ENCODE measurements at regions not wholly inside any gene's neighbourhood (a gene's known extent, or its start where the extent isn't known, plus 50 kb on each side); places are given as distances from the start of the nearest gene placed in this dataset.

DNA sequence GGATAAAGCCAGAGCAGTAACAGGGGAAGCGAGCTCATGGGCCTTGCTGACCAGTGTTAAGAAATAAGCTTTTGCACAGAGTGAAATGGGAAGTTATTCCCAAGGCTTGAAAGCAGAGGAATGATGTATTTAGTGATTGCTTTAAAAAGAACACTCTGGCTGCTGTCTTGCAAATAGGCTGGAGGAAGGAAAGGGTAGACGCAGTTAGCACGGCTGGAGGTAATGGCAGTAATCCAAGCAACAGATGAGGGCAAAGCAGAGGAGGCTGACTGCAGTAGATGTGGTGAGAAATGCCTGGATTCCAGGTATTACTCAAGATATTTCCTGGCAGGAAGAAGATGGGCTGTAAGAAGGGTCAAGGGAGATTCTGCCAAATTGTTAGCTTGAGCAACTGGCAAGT is 1342.3 kb upstream of the AGA start:
- TF ChIP-seq, protein P1, sequence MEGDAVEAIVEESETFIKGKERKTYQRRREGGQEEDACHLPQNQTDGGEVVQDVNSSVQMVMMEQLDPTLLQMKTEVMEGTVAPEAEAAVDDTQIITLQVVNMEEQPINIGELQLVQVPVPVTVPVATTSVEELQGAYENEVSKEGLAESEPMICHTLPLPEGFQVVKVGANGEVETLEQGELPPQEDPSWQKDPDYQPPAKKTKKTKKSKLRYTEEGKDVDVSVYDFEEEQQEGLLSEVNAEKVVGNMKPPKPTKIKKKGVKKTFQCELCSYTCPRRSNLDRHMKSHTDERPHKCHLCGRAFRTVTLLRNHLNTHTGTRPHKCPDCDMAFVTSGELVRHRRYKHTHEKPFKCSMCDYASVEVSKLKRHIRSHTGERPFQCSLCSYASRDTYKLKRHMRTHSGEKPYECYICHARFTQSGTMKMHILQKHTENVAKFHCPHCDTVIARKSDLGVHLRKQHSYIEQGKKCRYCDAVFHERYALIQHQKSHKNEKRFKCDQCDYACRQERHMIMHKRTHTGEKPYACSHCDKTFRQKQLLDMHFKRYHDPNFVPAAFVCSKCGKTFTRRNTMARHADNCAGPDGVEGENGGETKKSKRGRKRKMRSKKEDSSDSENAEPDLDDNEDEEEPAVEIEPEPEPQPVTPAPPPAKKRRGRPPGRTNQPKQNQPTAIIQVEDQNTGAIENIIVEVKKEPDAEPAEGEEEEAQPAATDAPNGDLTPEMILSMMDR (conservative IDR thresholded peaks at IDR 0.05; ENCODE audit: low read depth, low read length) = no peak
- no peak overlapping the region for H3K9ac ChIP-seq
- H3K36me3 ChIP-seq (ENCODE audit: insufficient read depth) = no peaks in the 10 kb centered on the region
- no peak overlapping the region for H3K4me2 ChIP-seq
- H3K4me3 ChIP-seq (IDR thresholded peaks at IDR 0.05; ENCODE audit: insufficient read depth, low read depth, low read length) = no peak overlapping the region
- no peaks in the 10 kb centered on the region for H3K79me2 ChIP-seq (ENCODE audit: insufficient read depth, low read depth)
- no peaks in the 10 kb centered on the region for H3K4me1 ChIP-seq (ENCODE audit: low read depth, poor library complexity, severe bottlenecking)
- no peak overlapping the region for H2AFZ ChIP-seq (ENCODE audit: low read depth)
- no peaks in the 10 kb centered on the region for H4K20me1 ChIP-seq (ENCODE audit: insufficient read depth)
- no peaks in the 10 kb centered on the region for H3K27me3 ChIP-seq (ENCODE audit: insufficient read depth, low read depth)
- H3K27ac ChIP-seq = no peak overlapping the region

DNA sequence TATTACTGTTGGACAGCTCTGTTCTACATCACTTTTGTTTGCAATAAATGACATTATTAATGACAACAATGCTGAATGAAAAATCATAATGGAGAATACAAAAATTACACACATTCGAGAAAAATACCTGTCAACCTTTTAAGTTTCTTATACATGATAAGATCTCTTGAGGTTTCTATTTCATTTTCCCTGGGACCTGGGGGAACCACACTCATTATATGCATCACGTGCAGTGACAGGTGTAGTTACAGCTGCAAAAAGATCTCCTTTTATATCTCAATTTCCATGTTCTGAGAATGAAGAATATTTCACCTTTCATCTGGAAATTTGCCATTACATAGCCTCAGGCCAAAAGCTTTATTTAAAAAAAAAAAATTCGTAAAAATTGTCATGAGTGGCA is 1347.0 kb upstream of the AGA start:
- no peak overlapping the region for H3K4me2 ChIP-seq

DNA sequence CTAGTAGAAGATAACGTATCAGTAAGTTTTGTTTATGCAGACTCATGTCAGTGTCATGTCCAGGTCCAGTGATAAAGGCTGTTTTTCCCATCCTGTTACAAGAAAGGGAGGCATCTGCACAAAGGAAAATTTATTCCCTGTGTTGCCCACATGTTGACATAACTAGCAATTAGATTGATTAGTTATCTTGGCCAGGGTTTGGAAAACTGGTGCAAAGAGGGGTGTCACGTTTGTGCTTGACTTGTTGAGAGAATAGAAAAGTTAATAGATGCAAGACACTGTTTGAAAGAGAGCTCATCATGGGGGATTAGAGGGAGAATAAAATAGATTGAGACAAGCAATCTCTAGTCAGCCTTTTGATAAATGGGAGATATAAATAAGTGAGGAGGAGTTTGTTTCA is 1357.0 kb upstream of the AGA start:
- no peak overlapping the region for H3K27ac ChIP-seq
- no peak overlapping the region for H3K9ac ChIP-seq
- H4K20me1 ChIP-seq (ENCODE audit: insufficient read depth) = no peaks in the 10 kb centered on the region
- no peak overlapping the region for H3K4me3 ChIP-seq (IDR thresholded peaks at IDR 0.05; ENCODE audit: insufficient read depth, low read depth, low read length)
- TF ChIP-seq, protein P1 (conservative IDR thresholded peaks at IDR 0.05; ENCODE audit: low read depth, low read length) = no peak
- no peaks in the 10 kb centered on the region for H3K36me3 ChIP-seq (ENCODE audit: insufficient read depth)
- H3K4me2 ChIP-seq = no peak overlapping the region
- H2AFZ ChIP-seq (ENCODE audit: low read depth) = no peak overlapping the region
- H3K27me3 ChIP-seq (ENCODE audit: insufficient read depth, low read depth) = no peaks in the 10 kb centered on the region
- no peaks in the 10 kb centered on the region for H3K79me2 ChIP-seq (ENCODE audit: insufficient read depth, low read depth)
- no peaks in the 10 kb centered on the region for H3K4me1 ChIP-seq (ENCODE audit: low read depth, poor library complexity, severe bottlenecking)

More for the DNA sequence above, 1347.0 kb upstream of the AGA start:
- Histone ChIP-seq H3K4me1 (ENCODE audit: low read depth, poor library complexity, severe bottlenecking) (no peaks in the 10 kb centered on the region), H3K27ac (no peak overlapping the region), H4K20me1 (ENCODE audit: insufficient read depth) (no peaks in the 10 kb centered on the region), H3K36me3 (ENCODE audit: insufficient read depth) (no peaks in the 10 kb centered on the region), H3K4me3 (IDR thresholded peaks at IDR 0.05; ENCODE audit: insufficient read depth, low read depth, low read length) (no peak overlapping the region), H3K9ac (no peak overlapping the region), H3K79me2 (ENCODE audit: insufficient read depth, low read depth) (no peaks in the 10 kb centered on the region), H2AFZ (ENCODE audit: low read depth) (no peak overlapping the region), H3K27me3 (ENCODE audit: insufficient read depth, low read depth) (no peaks in the 10 kb centered on the region)
- TF ChIP-seq, protein P1 (conservative IDR thresholded peaks at IDR 0.05; ENCODE audit: low read depth, low read length) = no peak

DNA sequence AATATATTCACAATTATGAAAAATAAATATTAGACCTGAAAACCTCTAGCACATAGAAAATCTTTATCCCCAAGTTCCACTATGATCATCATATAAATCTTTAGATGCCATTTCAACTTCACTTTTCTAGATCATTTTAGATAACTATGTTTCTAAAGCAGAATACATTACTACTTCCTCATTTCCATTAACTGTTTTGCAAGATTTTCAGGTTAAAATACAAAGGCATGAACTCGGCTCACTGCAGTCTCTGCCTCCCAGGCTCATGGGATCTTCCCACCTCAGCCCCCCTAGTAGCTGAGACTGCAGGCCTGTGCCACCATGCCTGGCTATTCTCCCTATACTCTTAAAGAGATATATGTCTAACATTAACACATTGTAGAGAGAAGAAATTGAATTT is 1365.9 kb upstream of the AGA start:
- TF ChIP-seq, protein P1 (conservative IDR thresholded peaks at IDR 0.05; ENCODE audit: low read depth, low read length) = no peak
- Histone ChIP-seq H3K9ac (no peak overlapping the region), H3K27me3 (ENCODE audit: insufficient read depth, low read depth) (no peaks in the 10 kb centered on the region), H3K79me2 (ENCODE audit: insufficient read depth, low read depth) (no peaks in the 10 kb centered on the region), H3K36me3 (ENCODE audit: insufficient read depth) (no peaks in the 10 kb centered on the region), H2AFZ (ENCODE audit: low read depth) (no peak overlapping the region), H3K4me1 (ENCODE audit: low read depth, poor library complexity, severe bottlenecking) (no peaks in the 10 kb centered on the region), H3K4me3 (IDR thresholded peaks at IDR 0.05; ENCODE audit: insufficient read depth, low read depth, low read length) (no peak overlapping the region), H3K27ac (no peak overlapping the region), H4K20me1 (ENCODE audit: insufficient read depth) (no peaks in the 10 kb centered on the region), H3K4me2 (no peak overlapping the region)

Measured in KMS-11 (cell line).